ENCODE measurements at regions not wholly inside any gene's neighbourhood (a gene's known extent, or its start where the extent isn't known, plus 50 kb on each side); places are given as distances from the start of the nearest gene placed in this dataset.
"Not testable (repeated sequence)": the region's sequence is repeated elsewhere in the genome, so short reads cannot be mapped to it uniquely, and the experiment has no call there.

DNA sequence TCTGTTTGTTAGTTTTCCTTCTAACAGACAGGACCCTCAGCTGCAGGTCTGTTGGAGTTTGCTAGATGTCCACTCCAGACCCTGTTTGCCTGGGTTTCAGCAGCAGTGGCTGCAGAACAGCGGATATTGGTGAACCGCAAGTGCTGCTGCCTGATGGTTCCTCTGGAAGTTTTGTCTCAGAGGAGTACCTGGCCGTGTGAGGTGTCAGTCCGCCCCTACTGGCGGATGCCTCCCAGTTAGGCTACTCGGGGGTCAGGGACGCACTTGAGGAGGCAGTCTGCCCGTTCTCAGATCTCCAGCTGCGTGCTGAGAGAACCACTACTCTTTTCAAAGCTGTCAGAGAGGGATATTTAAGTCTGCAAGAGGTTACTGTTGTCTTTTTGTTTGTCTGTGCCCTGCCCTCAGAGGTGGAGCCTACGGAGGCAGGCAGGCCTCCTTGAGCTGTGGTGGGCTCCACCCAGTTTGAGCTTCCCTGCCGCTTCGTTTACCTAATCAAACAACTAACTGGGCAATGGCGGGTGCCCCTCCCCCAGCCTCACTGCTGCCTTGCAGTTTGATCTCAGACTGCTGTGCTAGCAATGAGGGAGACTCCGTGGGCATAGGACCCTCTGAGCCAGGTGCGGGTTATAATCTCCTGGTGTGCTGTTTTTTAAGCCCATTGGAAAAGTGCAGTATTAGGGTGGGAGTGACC lies 634.3 kb upstream of the CHD1 start:
- WGBS, result 89% methylated on average over 15 of the region's 15 CpGs
- H3K27ac ChIP-seq (ENCODE audit: low read depth in 1 of 2, low read length in 1 of 2); DNase-seq (ENCODE audit: low read depth in 6 of 9, low spot score in 9 of 9); H3K9me3 ChIP-seq (ENCODE audit: control insufficient read depth in 2 of 2, insufficient read depth in 1 of 2, low read length in 1 of 2); H3K4me3 ChIP-seq (ENCODE audit: low read length in 2 of 2); H3K36me3 ChIP-seq (ENCODE audit: control insufficient read depth in 2 of 2, insufficient read depth in 2 of 2, low read length in 1 of 2); H3K4me1 ChIP-seq (ENCODE audit: control insufficient read depth in 2 of 2, insufficient read depth in 2 of 2, low read length in 2 of 2); H3K27me3 ChIP-seq (ENCODE audit: control insufficient read depth in 2 of 2, insufficient read depth in 1 of 2, low read length in 1 of 2): not testable (repeated sequence)

GRCh38 chr5:99553211-99553810 lies 624.5 kb upstream of the CHD1 start:
- H3K27me3 ChIP-seq (ENCODE audit: control insufficient read depth in 2 of 2, insufficient read depth in 1 of 2, low read length in 1 of 2), result no peaks in the 10 kb centered on the region
- no peaks in the 10 kb centered on the region for H3K36me3 ChIP-seq (ENCODE audit: control insufficient read depth in 2 of 2, insufficient read depth in 2 of 2, low read length in 1 of 2)
- no peak for DNase-seq (ENCODE audit: low read depth in 6 of 9, low spot score in 9 of 9)
- 93% methylated on average over 1 of the region's 1 CpG for WGBS
- no peak overlapping the region for H3K4me3 ChIP-seq (ENCODE audit: low read length in 2 of 2)
- no peak overlapping the region for H3K27ac ChIP-seq (ENCODE audit: low read depth in 1 of 2, low read length in 1 of 2)
- no peaks in the 10 kb centered on the region for H3K9me3 ChIP-seq (ENCODE audit: control insufficient read depth in 2 of 2, insufficient read depth in 1 of 2, low read length in 1 of 2)
- H3K4me1 ChIP-seq (ENCODE audit: control insufficient read depth in 2 of 2, insufficient read depth in 2 of 2, low read length in 2 of 2), result no peaks in the 10 kb centered on the region

DNA sequence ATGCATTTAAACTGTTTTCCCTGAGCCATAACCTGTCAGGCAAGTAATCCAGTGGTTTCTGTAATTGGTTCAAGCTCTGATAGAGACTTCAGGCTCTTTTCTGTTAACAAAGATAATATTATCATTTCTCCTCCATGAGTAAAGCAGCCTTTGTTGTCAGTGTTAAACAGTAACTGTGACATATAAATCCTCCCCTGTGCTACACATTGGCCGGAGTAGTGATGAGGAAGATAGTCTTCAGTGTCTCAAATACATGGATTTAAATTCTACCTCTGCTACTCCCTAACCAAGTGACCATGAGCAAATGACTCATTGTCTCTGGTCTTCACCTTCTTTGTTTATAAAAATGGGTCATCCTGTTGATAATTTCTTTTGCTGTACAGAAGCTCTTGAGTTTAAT lies 615.5 kb upstream of the CHD1 start:
- H3K4me1 ChIP-seq (ENCODE audit: control insufficient read depth in 2 of 2, insufficient read depth in 2 of 2, low read length in 2 of 2), result no peaks in the 10 kb centered on the region
- no peaks in the 10 kb centered on the region for H3K36me3 ChIP-seq (ENCODE audit: control insufficient read depth in 2 of 2, insufficient read depth in 2 of 2, low read length in 1 of 2)
- H3K9me3 ChIP-seq (ENCODE audit: control insufficient read depth in 2 of 2, insufficient read depth in 1 of 2, low read length in 1 of 2), result no peaks in the 10 kb centered on the region
- H3K27ac ChIP-seq (ENCODE audit: low read depth in 1 of 2, low read length in 1 of 2), result no peak overlapping the region
- H3K27me3 ChIP-seq (ENCODE audit: control insufficient read depth in 2 of 2, insufficient read depth in 1 of 2, low read length in 1 of 2), result no peaks in the 10 kb centered on the region
- 90% methylated on average over 1 of the region's 1 CpG for WGBS
- DNase-seq (ENCODE audit: low read depth in 6 of 9, low spot score in 9 of 9), result no peak
- H3K4me3 ChIP-seq (ENCODE audit: low read length in 2 of 2), result no peak overlapping the region

DNA sequence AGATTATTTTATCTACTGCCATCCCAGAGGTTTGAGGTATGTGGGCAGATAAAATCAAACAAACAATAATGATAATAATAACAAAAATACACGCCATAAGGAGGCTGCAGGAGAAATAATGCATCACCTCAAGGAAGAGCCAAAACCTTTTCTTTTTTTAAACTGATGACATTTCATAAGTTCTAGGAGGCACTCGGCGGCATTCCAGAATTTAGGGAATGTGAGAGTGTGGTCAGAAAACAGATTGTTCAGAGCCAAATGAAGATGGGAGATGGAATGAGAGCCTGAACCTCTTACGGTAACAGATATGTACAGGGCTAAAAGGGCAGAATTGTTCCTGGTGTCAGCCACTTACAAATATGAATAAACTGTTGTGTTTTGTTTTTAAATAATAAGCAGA lies 615.0 kb upstream of the CHD1 start:
- H3K27ac ChIP-seq (ENCODE audit: low read depth in 1 of 2, low read length in 1 of 2), result no peak overlapping the region
- WGBS, result 94% methylated on average over 4 of the region's 4 CpGs
- H3K4me1 ChIP-seq (ENCODE audit: control insufficient read depth in 2 of 2, insufficient read depth in 2 of 2, low read length in 2 of 2), result no peaks in the 10 kb centered on the region
- no peaks in the 10 kb centered on the region for H3K9me3 ChIP-seq (ENCODE audit: control insufficient read depth in 2 of 2, insufficient read depth in 1 of 2, low read length in 1 of 2)
- H3K4me3 ChIP-seq (ENCODE audit: low read length in 2 of 2), result no peak overlapping the region
- H3K36me3 ChIP-seq (ENCODE audit: control insufficient read depth in 2 of 2, insufficient read depth in 2 of 2, low read length in 1 of 2), result no peaks in the 10 kb centered on the region
- no peaks in the 10 kb centered on the region for H3K27me3 ChIP-seq (ENCODE audit: control insufficient read depth in 2 of 2, insufficient read depth in 1 of 2, low read length in 1 of 2)
- no peak for DNase-seq (ENCODE audit: low read depth in 6 of 9, low spot score in 9 of 9)

DNA sequence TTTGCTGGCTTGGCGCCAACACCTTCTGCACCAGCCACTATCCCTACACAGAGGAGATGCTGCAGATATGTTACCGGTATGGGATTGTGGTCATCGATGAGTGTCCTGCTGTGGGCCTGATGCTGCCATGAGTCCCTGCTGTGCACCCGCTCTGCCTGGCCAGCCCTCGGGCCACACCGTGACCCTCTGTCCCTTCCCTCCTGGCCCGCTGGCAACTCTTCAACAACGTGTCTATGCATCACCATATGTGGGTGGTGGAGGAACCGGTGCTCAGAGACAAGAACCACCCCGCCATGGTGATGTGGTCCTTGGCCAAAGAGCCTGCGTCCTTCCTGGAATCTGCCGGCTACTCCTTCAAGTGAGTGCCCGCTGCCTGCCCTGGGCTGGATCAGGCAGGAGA lies 605.4 kb upstream of the CHD1 start:
- DNase-seq (ENCODE audit: low read depth in 6 of 9, low spot score in 9 of 9); H3K36me3 ChIP-seq (ENCODE audit: control insufficient read depth in 2 of 2, insufficient read depth in 2 of 2, low read length in 1 of 2); H3K4me1 ChIP-seq (ENCODE audit: control insufficient read depth in 2 of 2, insufficient read depth in 2 of 2, low read length in 2 of 2); H3K27me3 ChIP-seq (ENCODE audit: control insufficient read depth in 2 of 2, insufficient read depth in 1 of 2, low read length in 1 of 2); H3K27ac ChIP-seq (ENCODE audit: low read depth in 1 of 2, low read length in 1 of 2); H3K4me3 ChIP-seq (ENCODE audit: low read length in 2 of 2); H3K9me3 ChIP-seq (ENCODE audit: control insufficient read depth in 2 of 2, insufficient read depth in 1 of 2, low read length in 1 of 2): not testable (repeated sequence)
- WGBS, result 95% methylated on average over 13 of the region's 13 CpGs

- H3K9me3 ChIP-seq (ENCODE audit: control insufficient read depth in 2 of 2, insufficient read depth in 1 of 2, low read length in 1 of 2); DNase-seq (ENCODE audit: low read depth in 6 of 9, low spot score in 9 of 9); H3K36me3 ChIP-seq (ENCODE audit: control insufficient read depth in 2 of 2, insufficient read depth in 2 of 2, low read length in 1 of 2); H3K27ac ChIP-seq (ENCODE audit: low read depth in 1 of 2, low read length in 1 of 2); H3K27me3 ChIP-seq (ENCODE audit: control insufficient read depth in 2 of 2, insufficient read depth in 1 of 2, low read length in 1 of 2); H3K4me1 ChIP-seq (ENCODE audit: control insufficient read depth in 2 of 2, insufficient read depth in 2 of 2, low read length in 2 of 2); H3K4me3 ChIP-seq (ENCODE audit: low read length in 2 of 2): not testable (repeated sequence)
- whole genome bisulfite sequencing, result 98% methylated on average over 1 of the region's 1 CpG
Measured at GRCh38 chr5:99521666-99522065, 592.9 kb upstream of the CHD1 start.

GRCh38 chr5:99515864-99516490 lies 587.2 kb upstream of the CHD1 start:
- H3K9me3 ChIP-seq (ENCODE audit: control insufficient read depth in 2 of 2, insufficient read depth in 1 of 2, low read length in 1 of 2); H3K27me3 ChIP-seq (ENCODE audit: control insufficient read depth in 2 of 2, insufficient read depth in 1 of 2, low read length in 1 of 2); H3K27ac ChIP-seq (ENCODE audit: low read depth in 1 of 2, low read length in 1 of 2); H3K4me1 ChIP-seq (ENCODE audit: control insufficient read depth in 2 of 2, insufficient read depth in 2 of 2, low read length in 2 of 2); DNase-seq (ENCODE audit: low read depth in 6 of 9, low spot score in 9 of 9); H3K36me3 ChIP-seq (ENCODE audit: control insufficient read depth in 2 of 2, insufficient read depth in 2 of 2, low read length in 1 of 2); H3K4me3 ChIP-seq (ENCODE audit: low read length in 2 of 2): not testable (repeated sequence)
- 64% methylated on average over 6 of the region's 6 CpGs for WGBS

GRCh38 chr5:99510237-99510866 lies 581.5 kb upstream of the CHD1 start:
- DNase-seq (ENCODE audit: low read depth in 6 of 9, low spot score in 9 of 9), result not testable (repeated sequence)

DNA sequence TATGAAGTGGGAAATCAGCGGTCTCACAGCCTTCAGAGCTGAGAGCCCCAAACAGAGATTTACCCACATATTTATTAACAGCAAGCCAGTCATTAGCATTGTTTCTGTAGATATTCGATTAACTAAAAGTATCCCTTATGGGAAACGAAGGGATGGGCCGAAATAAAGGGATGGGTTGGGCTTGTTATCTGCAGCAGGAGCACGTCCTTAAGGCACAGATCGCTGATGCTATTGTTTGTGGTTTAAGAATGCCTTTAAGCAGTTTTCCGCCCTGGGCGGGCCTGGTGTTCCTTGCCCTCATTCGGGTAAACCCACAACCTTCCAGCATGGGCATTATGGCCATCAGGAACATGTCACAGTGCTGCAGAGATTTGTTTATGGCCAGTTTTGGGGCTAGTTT lies 580.3 kb upstream of the CHD1 start:
- not testable (repeated sequence) for H3K27ac ChIP-seq (ENCODE audit: low read depth in 1 of 2, low read length in 1 of 2); DNase-seq (ENCODE audit: low read depth in 6 of 9, low spot score in 9 of 9)
- 89% methylated on average over 9 of the region's 9 CpGs for WGBS

More at GRCh38 chr5:99510237-99510866, 581.5 kb upstream of the CHD1 start:
- not testable (repeated sequence) for H3K27ac ChIP-seq (ENCODE audit: low read depth in 1 of 2, low read length in 1 of 2); H3K4me3 ChIP-seq (ENCODE audit: low read length in 2 of 2); H3K27me3 ChIP-seq (ENCODE audit: control insufficient read depth in 2 of 2, insufficient read depth in 1 of 2, low read length in 1 of 2); H3K4me1 ChIP-seq (ENCODE audit: control insufficient read depth in 2 of 2, insufficient read depth in 2 of 2, low read length in 2 of 2); H3K9me3 ChIP-seq (ENCODE audit: control insufficient read depth in 2 of 2, insufficient read depth in 1 of 2, low read length in 1 of 2); H3K36me3 ChIP-seq (ENCODE audit: control insufficient read depth in 2 of 2, insufficient read depth in 2 of 2, low read length in 1 of 2)
- 74% methylated on average over 1 of the region's 1 CpG for WGBS

More for the DNA sequence above, 580.3 kb upstream of the CHD1 start:
- not testable (repeated sequence) for H3K4me1 ChIP-seq (ENCODE audit: control insufficient read depth in 2 of 2, insufficient read depth in 2 of 2, low read length in 2 of 2); H3K9me3 ChIP-seq (ENCODE audit: control insufficient read depth in 2 of 2, insufficient read depth in 1 of 2, low read length in 1 of 2); H3K4me3 ChIP-seq (ENCODE audit: low read length in 2 of 2); H3K27me3 ChIP-seq (ENCODE audit: control insufficient read depth in 2 of 2, insufficient read depth in 1 of 2, low read length in 1 of 2); H3K36me3 ChIP-seq (ENCODE audit: control insufficient read depth in 2 of 2, insufficient read depth in 2 of 2, low read length in 1 of 2)

Measured in thymus (tissue), 11 donors.